ENCODE measurements at regions not wholly inside any gene's neighbourhood (a gene's known extent, or its start where the extent isn't known, plus 50 kb on each side); places are given as distances from the start of the nearest gene placed in this dataset.

DNA sequence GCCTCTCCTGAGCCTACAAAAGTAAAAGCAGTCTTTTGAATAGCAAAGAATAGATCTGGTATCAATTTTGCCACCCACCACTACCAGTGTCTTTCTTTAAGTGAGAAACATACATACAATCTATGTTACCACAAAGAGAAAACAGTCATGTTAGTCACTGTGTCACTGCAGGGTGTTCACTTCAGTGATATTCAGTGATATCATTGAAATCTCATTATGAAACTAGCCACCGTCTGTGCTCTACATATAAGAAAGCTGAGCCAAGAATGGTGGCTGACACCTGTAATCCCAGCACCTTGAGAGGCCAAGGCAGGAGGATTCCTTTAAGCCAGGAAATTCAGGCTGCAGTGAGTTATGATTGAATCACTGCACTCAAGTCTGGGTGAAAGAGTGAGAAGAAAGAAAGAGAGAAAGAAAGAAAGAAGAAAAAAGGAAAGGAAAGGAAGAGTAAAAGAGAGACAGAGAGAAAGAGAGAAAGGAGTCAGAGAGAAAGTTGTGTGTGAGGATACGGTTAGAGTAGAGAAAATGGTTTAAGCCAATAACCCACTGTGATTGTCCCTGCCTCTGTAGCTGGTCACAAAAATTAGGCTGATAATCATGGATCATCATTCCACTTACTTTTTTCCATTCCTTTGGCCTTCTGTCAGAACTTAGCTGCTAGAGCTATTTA, 847.1 kb downstream of the FAM181B start:
- TF ChIP-seq EP300 (IDR thresholded peaks at IDR 0.05; ENCODE audit: low read depth in 2 of 2, low read length in 2 of 2), result no peak
- TF ChIP-seq EP300 (CRISPR knock-in tag; IDR thresholded peaks at IDR 0.05; ENCODE audit: borderline replicate concordance), result no peak
- TF ChIP-seq MAFG (CRISPR knock-in tag; IDR thresholded peaks at IDR 0.05), result no peak
- no peak for TF ChIP-seq HCFC1 (IDR thresholded peaks at IDR 0.05; ENCODE audit: low read depth, low read length)
- no peak for TF ChIP-seq SAP130 (CRISPR knock-in tag; IDR thresholded peaks at IDR 0.05; ENCODE audit: low read depth)
- TF ChIP-seq HDAC6 (IDR thresholded peaks at IDR 0.05; ENCODE audit: low read depth, low read length), result no peak
- no peak for TF ChIP-seq CTCF (CRISPR knock-in tag; IDR thresholded peaks at IDR 0.05)
- no peak for TF ChIP-seq NFE2 (CRISPR knock-in tag; IDR thresholded peaks at IDR 0.05)
- no peak for TF ChIP-seq SALL1 (CRISPR knock-in tag; IDR thresholded peaks at IDR 0.05)
- no peak for TF ChIP-seq ZNF367 (CRISPR knock-in tag; IDR thresholded peaks at IDR 0.05; ENCODE audit: borderline replicate concordance)
- no peak for TF ChIP-seq ELF3 (CRISPR knock-in tag; IDR thresholded peaks at IDR 0.05)
- TF ChIP-seq DNMT1 (CRISPR knock-in tag; IDR thresholded peaks at IDR 0.05), result no peak
